Neutrophil (primary cell): ENCODE measurements at regions not wholly inside any gene's neighbourhood (a gene's known extent, or its start where the extent isn't known, plus 50 kb on each side); places are given as distances from the start of the nearest gene placed in this dataset.

Source experiments
- H3K27ac ChIP-seq: fragments of 200-600 bp; sonication (generic); 2 replicates; pipeline ENCODE4 v1.5.1; 2016; ENCODE audit warnings: mild to moderate bottlenecking, moderate library complexity
- H3K27me3 ChIP-seq: fragments of 200-600 bp; sonication (generic); 2 replicates; pipeline ENCODE4 v1.6.0; 2016; ENCODE audit warnings: mild to moderate bottlenecking
- H3K36me3 ChIP-seq: fragments of 200-600 bp; sonication (generic); 2 replicates; pipeline ENCODE4 v1.5.1; 2017
- H3K4me1 ChIP-seq, 2 experiments: fragments of 200-600 bp in 1 of 2; sonication (generic) in 1 of 2; 1 replicate in 1 of 2; 2 replicates in 1 of 2; pipeline versions ENCODE4 v1.5.1 to v1.6.1; 2013 to 2016; ENCODE audit warnings: low read depth in 1 of 2, low read length in 1 of 2, mild to moderate bottlenecking in 1 of 2, moderate library complexity in 1 of 2; ENCODE audit not compliant: control insufficient read depth in 1 of 2, insufficient read depth in 1 of 2
- H3K4me3 ChIP-seq, 2 experiments: fragments of 200-600 bp in 1 of 2; sonication (generic) in 1 of 2; 1 replicate in 1 of 2; 2 replicates in 1 of 2; pipeline ENCODE4 v1.5.1; 2013 to 2016; ENCODE audit warnings: low read depth in 1 of 2, low read length in 1 of 2, mild to moderate bottlenecking in 1 of 2, moderate library complexity in 1 of 2
- H3K9me3 ChIP-seq: fragments of 200-600 bp; sonication (generic); 2 replicates; pipeline ENCODE4 v1.5.1; 2016
- CTCF ChIP-seq: fragments of 200-600 bp; sonication (generic); IDR thresholded peaks from 2 replicates; pipeline ENCODE4 v1.5.1; 2016; ENCODE audit warnings: antibody characterized with exemption

- no peaks in the 10 kb centered on the region for H3K27me3 ChIP-seq
- TF ChIP-seq CTCF: no peak
- no peak overlapping the region for H3K4me3 ChIP-seq
- no peaks in the 10 kb centered on the region for H3K9me3 ChIP-seq
- no peaks in the 10 kb centered on the region for H3K4me1 ChIP-seq
- no peak overlapping the region for H3K27ac ChIP-seq
- H3K36me3 ChIP-seq: no peaks in the 10 kb centered on the region
Measured at GRCh38 chr12:19962192-19962591, 406.1 kb upstream of the PDE3A start.

DNA sequence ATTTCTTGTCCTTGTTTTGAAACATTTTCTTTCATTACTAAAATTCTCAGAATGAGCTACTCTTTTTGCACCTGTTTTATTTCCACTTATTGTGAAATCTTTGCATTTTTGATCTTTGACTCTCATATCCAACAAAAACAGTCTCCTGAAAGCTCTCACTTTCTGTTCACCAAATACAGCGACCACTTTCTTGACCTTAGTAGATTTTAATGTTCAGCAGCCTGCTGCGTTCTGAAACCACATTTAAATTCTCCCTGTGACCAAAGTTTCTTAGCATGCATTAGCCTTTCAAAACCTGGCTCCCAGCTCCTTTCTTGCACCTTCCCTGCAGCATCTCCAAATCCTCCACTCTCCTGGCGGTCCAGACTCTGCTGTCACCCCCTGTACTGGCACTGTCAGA lies 404.4 kb upstream of the PDE3A start:
- H3K27ac ChIP-seq: no peak overlapping the region
- H3K27me3 ChIP-seq: no peaks in the 10 kb centered on the region
- TF ChIP-seq CTCF: no peak
- no peaks in the 10 kb centered on the region for H3K9me3 ChIP-seq
- H3K4me1 ChIP-seq: no peaks in the 10 kb centered on the region
- H3K36me3 ChIP-seq: no peaks in the 10 kb centered on the region
- no peak overlapping the region for H3K4me3 ChIP-seq

DNA sequence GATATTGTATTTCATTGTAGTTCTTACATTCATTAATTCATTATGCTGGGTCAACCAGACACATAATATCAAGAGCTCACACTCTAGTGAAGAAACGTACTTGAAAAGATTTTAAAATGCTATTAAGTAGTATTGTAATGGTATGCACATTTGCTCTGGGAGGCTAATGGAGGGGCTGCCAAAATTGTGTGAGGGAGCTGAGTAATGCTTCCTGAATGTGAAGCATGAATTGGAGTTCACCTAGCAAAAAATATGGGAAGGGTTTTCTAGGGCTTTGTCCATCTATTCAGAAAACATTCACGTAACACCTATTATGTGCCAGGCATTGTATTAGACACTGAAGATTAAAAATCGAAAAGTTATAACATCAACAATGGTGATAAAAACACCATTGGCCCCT lies 403.8 kb upstream of the PDE3A start:
- no peaks in the 10 kb centered on the region for H3K4me1 ChIP-seq
- H3K27me3 ChIP-seq: no peaks in the 10 kb centered on the region
- H3K9me3 ChIP-seq: no peaks in the 10 kb centered on the region
- no peak for TF ChIP-seq CTCF
- H3K4me3 ChIP-seq: no peak overlapping the region
- H3K36me3 ChIP-seq: no peaks in the 10 kb centered on the region
- no peak overlapping the region for H3K27ac ChIP-seq

DNA sequence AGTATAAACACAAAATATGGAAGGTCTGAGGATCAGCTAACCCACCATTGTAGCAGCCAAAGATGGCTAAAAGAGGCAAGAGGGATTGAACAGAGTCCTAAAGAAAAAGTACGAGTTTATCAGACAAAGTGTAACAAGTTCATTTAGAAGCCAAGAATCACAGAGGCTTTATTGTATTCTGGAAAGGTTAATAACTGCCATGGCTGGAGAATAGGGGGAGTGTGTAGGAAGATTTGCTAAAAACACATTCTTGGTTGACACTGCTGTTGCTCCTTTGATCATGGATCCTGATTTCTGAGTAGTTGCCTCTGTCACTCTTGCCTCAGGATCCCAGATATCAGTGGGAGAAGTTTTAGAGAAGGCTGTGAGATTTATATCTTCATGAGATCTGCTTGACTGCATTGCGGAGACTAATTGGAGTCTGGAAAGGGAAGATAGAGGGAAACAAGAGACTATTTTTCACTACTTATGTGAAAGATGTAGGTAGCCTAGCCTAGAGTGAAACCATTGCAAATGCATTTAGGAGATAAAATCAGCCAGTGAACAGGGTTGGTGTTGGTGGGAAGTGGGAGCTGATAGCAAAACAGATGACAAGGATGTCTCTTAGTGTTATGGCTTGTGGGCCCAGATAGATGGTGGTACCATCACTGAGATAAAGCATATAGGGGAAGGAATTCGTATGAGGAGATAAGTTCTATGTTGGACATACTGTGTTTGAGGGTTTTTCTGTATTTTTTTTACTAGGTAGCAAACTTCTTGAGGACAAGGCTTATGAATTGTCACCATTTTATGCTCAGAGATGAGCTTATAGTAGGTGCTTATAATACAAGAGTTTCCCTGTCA lies 402.9 kb upstream of the PDE3A start:
- H3K27me3 ChIP-seq: no peaks in the 10 kb centered on the region
- no peaks in the 10 kb centered on the region for H3K36me3 ChIP-seq
- H3K9me3 ChIP-seq: no peaks in the 10 kb centered on the region
- H3K4me1 ChIP-seq: no peaks in the 10 kb centered on the region
- no peak overlapping the region for H3K27ac ChIP-seq
- no peak overlapping the region for H3K4me3 ChIP-seq
- TF ChIP-seq CTCF: no peak

DNA sequence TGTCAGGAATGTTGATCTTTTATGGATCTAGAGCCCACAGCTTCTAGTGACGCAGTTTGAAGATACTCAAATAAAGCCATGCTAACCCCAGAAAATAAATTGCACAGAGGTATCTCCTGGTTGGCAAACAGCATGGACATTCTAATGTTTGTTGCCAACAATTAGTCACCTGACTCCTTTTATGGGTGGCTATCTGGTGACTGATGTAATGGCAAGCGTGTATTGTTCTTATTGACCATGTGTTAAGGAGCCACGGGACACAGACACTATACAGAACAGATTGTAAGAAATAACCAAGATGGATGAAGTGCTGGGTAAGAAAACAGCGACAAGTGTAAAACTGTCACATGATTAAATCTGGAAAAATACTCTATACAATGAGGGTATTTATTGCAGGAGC lies 401.3 kb upstream of the PDE3A start:
- H3K36me3 ChIP-seq: no peaks in the 10 kb centered on the region
- TF ChIP-seq CTCF: no peak
- no peak overlapping the region for H3K27ac ChIP-seq
- H3K4me1 ChIP-seq: no peaks in the 10 kb centered on the region
- no peak overlapping the region for H3K4me3 ChIP-seq
- H3K9me3 ChIP-seq: no peaks in the 10 kb centered on the region
- no peaks in the 10 kb centered on the region for H3K27me3 ChIP-seq
